Osteocyte (in vitro differentiated cells): ENCODE measurements at regions not wholly inside any gene's neighbourhood (a gene's known extent, or its start where the extent isn't known, plus 50 kb on each side); places are given as distances from the start of the nearest gene placed in this dataset.

Source experiments
- DNase-seq: peaks from one replicate; pipeline ENCODE4 v3.0.0; 2021; ENCODE audit warnings: mixed read lengths; ENCODE audit not compliant: unreplicated experiment; ENCODE audit errors: extremely low spot score
- H3K27ac Mint-ChIP-seq: one replicate; pipeline ENCODE4 v1.8.0; 2021; ENCODE audit warnings: mild to moderate bottlenecking, mixed read lengths; ENCODE audit not compliant: unreplicated experiment
- H3K27me3 Mint-ChIP-seq: one replicate; pipeline ENCODE4 v1.8.0; 2021; ENCODE audit warnings: mixed read lengths; ENCODE audit not compliant: unreplicated experiment
- H3K36me3 Mint-ChIP-seq: one replicate; pipeline ENCODE4 v1.8.0; 2021; ENCODE audit warnings: mixed read lengths; ENCODE audit not compliant: unreplicated experiment
- H3K4me1 Mint-ChIP-seq: one replicate; pipeline ENCODE4 v1.8.0; 2021; ENCODE audit warnings: mixed read lengths; ENCODE audit not compliant: unreplicated experiment
- H3K4me3 Mint-ChIP-seq: one replicate; pipeline ENCODE4 v1.8.0; 2021; ENCODE audit warnings: mild to moderate bottlenecking, moderate library complexity, mixed read lengths; ENCODE audit not compliant: unreplicated experiment
- H3K9me3 Mint-ChIP-seq: one replicate; pipeline ENCODE4 v1.8.0; 2021; ENCODE audit warnings: mixed read lengths; ENCODE audit not compliant: unreplicated experiment
- CTCF ChIP-seq: fragments of 200-600 bp; sonication (generic); IDR thresholded peaks from 2 replicates; pipeline ENCODE4 v1.5.0; 2021; ENCODE audit warnings: antibody characterized with exemption, mild to moderate bottlenecking, moderate library complexity

DNA sequence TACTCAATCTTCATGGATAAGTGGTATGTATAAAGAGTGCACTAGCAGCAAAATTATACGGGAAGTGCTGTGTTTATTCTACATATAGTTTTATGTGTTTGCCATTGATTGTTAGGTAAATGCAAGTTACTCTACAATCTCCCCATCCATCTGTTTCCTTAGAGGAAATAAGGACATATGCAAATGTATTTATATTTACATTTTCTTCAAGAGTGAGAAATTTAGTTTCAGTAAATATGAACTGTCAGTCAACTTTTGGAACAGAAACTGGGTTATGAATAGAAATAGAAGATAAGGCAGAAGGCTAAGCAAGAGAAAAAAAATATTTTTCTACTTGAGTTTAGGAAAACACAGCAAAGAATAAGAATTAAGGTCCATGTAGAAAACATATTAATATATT is 176.1 kb upstream of the KLHL1 start:
- no peak overlapping the region for H3K4me3 Mint-ChIP-seq
- H3K4me1 Mint-ChIP-seq: no peaks in the 10 kb centered on the region
- TF ChIP-seq CTCF: no peak
- no peak for DNase-seq
- no peaks in the 10 kb centered on the region for H3K36me3 Mint-ChIP-seq
- peaks cover 6% of the 10 kb centered on the region for H3K9me3 Mint-ChIP-seq
- H3K27me3 Mint-ChIP-seq: no peaks in the 10 kb centered on the region
- no peak overlapping the region for H3K27ac Mint-ChIP-seq

DNA sequence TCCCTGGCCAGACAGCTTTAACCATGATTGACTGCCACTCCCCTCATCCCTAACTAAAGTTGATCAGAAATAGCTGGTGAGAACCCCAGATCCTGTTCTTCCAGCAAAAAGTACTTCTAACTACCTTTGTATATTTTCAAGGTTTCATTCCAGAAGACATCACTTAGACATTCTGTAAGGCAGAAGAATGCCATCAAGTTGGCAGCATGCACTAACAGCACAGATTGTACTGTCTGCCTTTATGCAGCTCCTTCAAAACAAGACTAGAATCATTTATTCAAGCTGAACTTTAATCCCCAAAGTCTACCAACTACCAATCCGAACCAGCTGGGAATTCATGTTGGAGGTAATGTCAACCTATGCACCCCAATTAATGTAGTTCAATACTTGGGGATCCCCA is 167.6 kb upstream of the KLHL1 start:
- Mint-ChIP-seq H3K9me3 (no peaks in the 10 kb centered on the region), H3K27ac (no peak overlapping the region), H3K27me3 (no peaks in the 10 kb centered on the region), H3K4me1 (no peaks in the 10 kb centered on the region), H3K4me3 (no peak overlapping the region), H3K36me3 (no peaks in the 10 kb centered on the region)
- DNase-seq: no peak
- TF ChIP-seq CTCF: no peak

DNA sequence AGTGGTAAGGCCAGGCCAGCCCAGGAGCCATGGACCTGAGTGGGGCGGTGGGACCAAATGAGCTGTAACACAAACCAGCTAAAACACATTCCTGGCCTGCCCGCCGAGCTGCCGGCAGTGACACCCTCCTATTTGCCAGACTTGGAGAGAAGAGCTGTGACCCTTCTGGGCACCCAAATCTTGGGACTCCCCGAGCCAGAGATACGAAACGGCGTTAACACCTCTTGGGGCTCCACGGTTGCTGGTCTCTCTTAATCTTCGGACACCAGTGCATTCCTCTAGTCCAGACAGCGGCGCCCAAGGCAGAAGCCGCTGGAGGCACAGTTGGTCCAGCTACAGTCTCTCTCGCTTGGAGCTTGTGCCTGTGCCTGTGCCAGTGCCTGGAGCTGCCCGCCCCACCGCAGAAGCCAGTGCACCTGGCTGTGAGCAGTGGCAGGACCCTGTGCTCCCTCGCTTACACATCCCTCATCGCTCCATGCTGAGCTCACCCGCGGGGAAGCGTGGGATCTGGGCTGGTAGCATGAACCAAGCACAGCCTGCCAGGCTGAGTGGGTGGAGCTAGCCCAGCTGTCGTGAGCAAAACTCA is 147.2 kb upstream of the KLHL1 start:
- DNase-seq: no peak
- TF ChIP-seq CTCF: no peak
- Mint-ChIP-seq H3K27ac (no peak overlapping the region), H3K4me1 (no peaks in the 10 kb centered on the region), H3K4me3 (no peak overlapping the region), H3K27me3 (no peaks in the 10 kb centered on the region), H3K9me3 (peaks cover 10% of the 10 kb centered on the region), H3K36me3 (no peaks in the 10 kb centered on the region)

DNA sequence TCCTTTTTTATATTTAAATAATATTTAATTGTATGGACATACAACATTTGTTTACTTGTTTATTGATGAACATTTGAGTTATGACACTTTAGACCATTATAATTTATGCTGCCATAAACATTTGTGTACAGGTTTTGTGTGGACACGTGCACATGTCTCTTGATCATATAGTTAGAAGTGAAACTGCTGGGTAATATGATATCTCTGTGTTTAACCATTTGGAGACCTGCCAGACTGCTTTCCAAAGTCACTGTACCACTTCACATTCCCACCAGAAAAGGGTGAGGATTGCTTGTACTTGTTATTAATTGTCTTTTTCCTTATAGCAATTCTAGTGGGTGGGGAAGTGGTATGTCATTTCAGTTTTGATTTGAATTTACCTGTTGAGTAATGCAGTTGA is 145.6 kb upstream of the KLHL1 start:
- Mint-ChIP-seq H3K27ac (no peak overlapping the region), H3K4me1 (no peaks in the 10 kb centered on the region), H3K9me3 (peaks cover 27% of the 10 kb centered on the region), H3K4me3 (no peak overlapping the region), H3K36me3 (no peaks in the 10 kb centered on the region), H3K27me3 (no peaks in the 10 kb centered on the region)
- no peak for DNase-seq
- TF ChIP-seq CTCF: no peak

- no peak overlapping the region for H3K27ac Mint-ChIP-seq
- no peak overlapping the region for H3K4me3 Mint-ChIP-seq
- peaks cover 31% of the 10 kb centered on the region for H3K9me3 Mint-ChIP-seq
- DNase-seq: no peak
- no peaks in the 10 kb centered on the region for H3K4me1 Mint-ChIP-seq
- no peaks in the 10 kb centered on the region for H3K36me3 Mint-ChIP-seq
- no peak for TF ChIP-seq CTCF
- H3K27me3 Mint-ChIP-seq: no peaks in the 10 kb centered on the region
These were observed 145.2 kb upstream of the KLHL1 start for GRCh38 chr13:70253411-70253810.
